ENCODE measurements at regions not wholly inside any gene's neighbourhood (a gene's known extent, or its start where the extent isn't known, plus 50 kb on each side); places are given as distances from the start of the nearest gene placed in this dataset.

GRCh38 chr10:131729361-131729760 lies 171.4 kb upstream of the PPP2R2D start:
- no peak for TF ChIP-seq CTCF (IDR thresholded peaks at IDR 0.05; ENCODE audit: control extremely low read depth, extremely low read depth)
- ATAC-seq (ENCODE audit: insufficient read depth, low FRiP score) (no peak), DNase-seq (no peak)
- no peaks in the 10 kb centered on the region for H3K27me3 ChIP-seq (ENCODE audit: control insufficient read depth in 3 of 3, insufficient read depth in 3 of 3, low read length in 2 of 3)
- H3K9ac ChIP-seq (ENCODE audit: insufficient read depth in 1 of 2, low read length in 2 of 2), result no peak overlapping the region
- peaks cover 0 to 13% (median 3%) of the 10 kb centered on the region in 4 donors for H3K9me3 ChIP-seq (ENCODE audit: control insufficient read depth in 4 of 4, insufficient read depth in 3 of 4, low read length in 3 of 4)
- H3K36me3 ChIP-seq (ENCODE audit: control insufficient read depth in 4 of 4, insufficient read depth in 4 of 4, low read length in 4 of 4), result no peaks in the 10 kb centered on the region
- 69 to 89% methylated on average over 6 of the region's 6 CpGs for WGBS, 2 donors
- peaks cover 0 to 14% (median 4%) of the 10 kb centered on the region in 5 donors for H3K4me1 ChIP-seq (ENCODE audit: control insufficient read depth in 5 of 5, insufficient read depth in 5 of 5, low read length in 5 of 5)
- no peak overlapping the region for H3K4me3 ChIP-seq
- no peak overlapping the region for H3K27ac ChIP-seq (ENCODE audit: low read depth in 1 of 2, low read length in 1 of 2)

- DNase-seq, result no peak
- Histone ChIP-seq H3K27ac (ENCODE audit: low read depth in 1 of 2, low read length in 1 of 2) (no peak overlapping the region), H3K9me3 (ENCODE audit: control insufficient read depth in 4 of 4, insufficient read depth in 3 of 4, low read length in 3 of 4) (peaks cover 0 to 13% (median 3%) of the 10 kb centered on the region in 4 donors), H3K4me3 (no peak overlapping the region), H3K4me1 (ENCODE audit: control insufficient read depth in 5 of 5, insufficient read depth in 5 of 5, low read length in 5 of 5) (peaks cover 0 to 14% (median 4%) of the 10 kb centered on the region in 5 donors), H3K9ac (ENCODE audit: insufficient read depth in 1 of 2, low read length in 2 of 2) (no peak overlapping the region), H3K27me3 (ENCODE audit: control insufficient read depth in 3 of 3, insufficient read depth in 3 of 3, low read length in 2 of 3) (no peaks in the 10 kb centered on the region), H3K36me3 (ENCODE audit: control insufficient read depth in 4 of 4, insufficient read depth in 4 of 4, low read length in 4 of 4) (no peaks in the 10 kb centered on the region)
- WGBS, 2 donors, result 66 to 68% methylated on average over 14 of the region's 14 CpGs
- ATAC-seq (ENCODE audit: insufficient read depth, low FRiP score), result no peak
- TF ChIP-seq CTCF (IDR thresholded peaks at IDR 0.05; ENCODE audit: control extremely low read depth, extremely low read depth), result no peak
Observed at GRCh38 chr10:131729938-131730660, 170.7 kb upstream of the PPP2R2D start.

- Histone ChIP-seq H3K27me3 (ENCODE audit: control insufficient read depth in 3 of 3, insufficient read depth in 3 of 3, low read length in 2 of 3) (no peaks in the 10 kb centered on the region), H3K27ac (ENCODE audit: low read depth in 1 of 2, low read length in 1 of 2) (no peak overlapping the region), H3K4me1 (ENCODE audit: control insufficient read depth in 5 of 5, insufficient read depth in 5 of 5, low read length in 5 of 5) (peaks cover 0 to 10% (median 1%) of the 10 kb centered on the region in 5 donors), H3K9ac (ENCODE audit: insufficient read depth in 1 of 2, low read length in 2 of 2) (no peak overlapping the region), H3K36me3 (ENCODE audit: control insufficient read depth in 4 of 4, insufficient read depth in 4 of 4, low read length in 4 of 4) (no peaks in the 10 kb centered on the region), H3K4me3 (no peak overlapping the region), H3K9me3 (ENCODE audit: control insufficient read depth in 4 of 4, insufficient read depth in 3 of 4, low read length in 3 of 4) (peaks cover 0 to 13% (median 3%) of the 10 kb centered on the region in 4 donors)
- no peak for ATAC-seq (ENCODE audit: insufficient read depth, low FRiP score)
- no peak for DNase-seq
- WGBS, 2 donors, result 86 to 89% methylated on average over 18 of the region's 18 CpGs
- no peak for TF ChIP-seq CTCF (IDR thresholded peaks at IDR 0.05; ENCODE audit: control extremely low read depth, extremely low read depth)
Observed at GRCh38 chr10:131730771-131731497, 169.9 kb upstream of the PPP2R2D start.
